ENCODE measurements at regions not wholly inside any gene's neighbourhood (a gene's known extent, or its start where the extent isn't known, plus 50 kb on each side); places are given as distances from the start of the nearest gene placed in this dataset.

DNA sequence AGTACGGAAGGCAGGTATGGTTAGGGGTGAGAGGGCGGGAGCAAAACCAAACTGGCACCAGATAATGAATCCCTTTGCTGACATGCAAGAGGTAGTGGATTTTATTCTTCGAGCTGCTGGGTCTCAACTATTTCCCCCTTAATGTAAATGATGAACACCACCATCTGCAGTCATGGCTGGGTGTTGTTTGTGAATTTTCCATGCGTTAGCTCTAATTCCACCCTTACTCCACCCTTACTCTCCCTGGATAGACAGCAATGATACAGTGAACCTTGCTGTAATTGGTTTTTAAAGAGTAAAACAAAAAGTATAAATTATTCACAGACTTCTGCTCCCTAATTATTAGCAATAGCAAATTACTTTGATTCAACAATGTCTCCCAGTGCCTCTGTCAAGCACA is 74.5 kb upstream of the PDE1C start:
- H3K36me3 ChIP-seq (ENCODE audit: insufficient read depth, low read length): no peaks in the 10 kb centered on the region
- no peak overlapping the region for H2AFZ ChIP-seq (ENCODE audit: low read length)
- intact Hi-C loops (cut with micrococcal nuclease; ENCODE audit: unreplicated experiment): no loop called here
- no peak for DNase-seq (ENCODE audit: low spot score)
- no peak overlapping the region for H3K4me2 ChIP-seq (ENCODE audit: low read length)
- H3K9me2 ChIP-seq (ENCODE audit: insufficient read depth, low read length): no peaks in the 10 kb centered on the region
- no peaks in the 10 kb centered on the region for H3K79me2 ChIP-seq (ENCODE audit: insufficient read depth, low read depth, low read length)
- BruUV-seq (replicated peaks): no TSS peak
- ChIA-PET POLR2A (no interaction called here), CTCF (ENCODE audit: unreplicated experiment) (no interaction called here)
- H3K9me3 ChIP-seq (ENCODE audit: low read length): no peaks in the 10 kb centered on the region
- H3K4me3 ChIP-seq (ENCODE audit: low read depth, low read length, poor library complexity, severe bottlenecking): no peak overlapping the region
- no peak for TF ChIP-seq EZH2phosphoT487 (IDR thresholded peaks at IDR 0.05; ENCODE audit: borderline replicate concordance, low read depth, low read length)
- TF ChIP-seq, protein P1, sequence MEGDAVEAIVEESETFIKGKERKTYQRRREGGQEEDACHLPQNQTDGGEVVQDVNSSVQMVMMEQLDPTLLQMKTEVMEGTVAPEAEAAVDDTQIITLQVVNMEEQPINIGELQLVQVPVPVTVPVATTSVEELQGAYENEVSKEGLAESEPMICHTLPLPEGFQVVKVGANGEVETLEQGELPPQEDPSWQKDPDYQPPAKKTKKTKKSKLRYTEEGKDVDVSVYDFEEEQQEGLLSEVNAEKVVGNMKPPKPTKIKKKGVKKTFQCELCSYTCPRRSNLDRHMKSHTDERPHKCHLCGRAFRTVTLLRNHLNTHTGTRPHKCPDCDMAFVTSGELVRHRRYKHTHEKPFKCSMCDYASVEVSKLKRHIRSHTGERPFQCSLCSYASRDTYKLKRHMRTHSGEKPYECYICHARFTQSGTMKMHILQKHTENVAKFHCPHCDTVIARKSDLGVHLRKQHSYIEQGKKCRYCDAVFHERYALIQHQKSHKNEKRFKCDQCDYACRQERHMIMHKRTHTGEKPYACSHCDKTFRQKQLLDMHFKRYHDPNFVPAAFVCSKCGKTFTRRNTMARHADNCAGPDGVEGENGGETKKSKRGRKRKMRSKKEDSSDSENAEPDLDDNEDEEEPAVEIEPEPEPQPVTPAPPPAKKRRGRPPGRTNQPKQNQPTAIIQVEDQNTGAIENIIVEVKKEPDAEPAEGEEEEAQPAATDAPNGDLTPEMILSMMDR (conservative IDR thresholded peaks at IDR 0.05; ENCODE audit: low read length): no peak
- no peak overlapping the region for H3K27ac ChIP-seq (ENCODE audit: low read depth, low read length, poor library complexity, severe bottlenecking)
- no peaks in the 10 kb centered on the region for H3K4me1 ChIP-seq (ENCODE audit: insufficient read depth, low read length, poor library complexity, severe bottlenecking)
- H4K20me1 ChIP-seq (ENCODE audit: insufficient read depth, low read length): no peaks in the 10 kb centered on the region

DNA sequence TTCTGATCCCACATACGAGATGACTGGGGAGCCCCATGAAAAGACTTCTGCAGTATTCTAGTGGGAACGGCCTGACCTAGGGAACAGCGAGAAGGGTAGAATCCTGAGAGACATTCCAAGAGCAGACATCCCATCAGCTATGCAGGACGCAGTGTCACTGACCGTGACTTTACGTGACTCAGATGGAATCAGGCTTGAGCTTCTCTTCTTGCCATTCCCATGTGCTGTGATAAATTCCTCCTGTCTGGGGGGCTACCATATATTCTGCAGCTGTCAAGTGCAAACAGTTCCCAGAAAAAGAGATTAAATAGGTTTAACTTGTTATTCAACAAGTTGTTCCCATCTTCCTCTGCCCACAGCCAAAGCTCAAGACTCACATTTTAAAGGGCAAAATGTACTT is 73.1 kb upstream of the PDE1C start:
- POLR2A ChIA-PET: no interaction called here
- Histone ChIP-seq H3K79me2 (ENCODE audit: insufficient read depth, low read depth, low read length) (no peaks in the 10 kb centered on the region), H3K4me3 (ENCODE audit: low read depth, low read length, poor library complexity, severe bottlenecking) (no peak overlapping the region), H3K4me2 (ENCODE audit: low read length) (no peak overlapping the region), H3K36me3 (ENCODE audit: insufficient read depth, low read length) (no peaks in the 10 kb centered on the region), H2AFZ (ENCODE audit: low read length) (no peak overlapping the region), H3K4me1 (ENCODE audit: insufficient read depth, low read length, poor library complexity, severe bottlenecking) (no peaks in the 10 kb centered on the region), H3K9me3 (ENCODE audit: low read length) (no peaks in the 10 kb centered on the region), H3K27ac (ENCODE audit: low read depth, low read length, poor library complexity, severe bottlenecking) (no peak overlapping the region), H4K20me1 (ENCODE audit: insufficient read depth, low read length) (no peaks in the 10 kb centered on the region), H3K9me2 (ENCODE audit: insufficient read depth, low read length) (no peaks in the 10 kb centered on the region)
- no peak for TF ChIP-seq EZH2phosphoT487 (IDR thresholded peaks at IDR 0.05; ENCODE audit: borderline replicate concordance, low read depth, low read length)
- TF ChIP-seq, protein P1 (conservative IDR thresholded peaks at IDR 0.05; ENCODE audit: low read length): no peak
- intact Hi-C loops (cut with micrococcal nuclease; ENCODE audit: unreplicated experiment): no loop called here
- CTCF ChIA-PET (ENCODE audit: unreplicated experiment): no interaction called here
- DNase-seq (ENCODE audit: low spot score): no peak
- BruUV-seq (replicated peaks): no TSS peak

DNA sequence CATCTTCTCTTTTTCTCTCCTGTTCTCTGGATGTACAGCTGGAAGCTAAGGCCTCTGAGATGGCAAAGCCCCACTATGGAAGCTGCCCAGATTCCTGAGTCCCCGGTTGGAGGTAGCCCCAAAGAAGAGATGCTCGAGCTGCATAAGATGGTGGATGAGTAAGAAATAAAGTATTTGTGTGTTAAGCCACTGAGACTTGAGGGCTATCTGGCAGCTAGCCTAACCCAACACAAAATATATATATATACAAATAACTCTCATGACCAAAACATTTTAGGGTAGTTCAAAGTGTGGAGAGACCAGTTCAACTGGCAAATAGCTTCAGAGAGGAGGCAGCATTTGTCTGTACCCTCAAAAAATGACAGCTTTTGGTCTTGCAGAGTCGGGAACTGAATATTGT is 72.4 kb upstream of the PDE1C start:
- Histone ChIP-seq H2AFZ (ENCODE audit: low read length) (no peak overlapping the region), H3K4me2 (ENCODE audit: low read length) (no peak overlapping the region), H4K20me1 (ENCODE audit: insufficient read depth, low read length) (no peaks in the 10 kb centered on the region), H3K79me2 (ENCODE audit: insufficient read depth, low read depth, low read length) (no peaks in the 10 kb centered on the region), H3K4me3 (ENCODE audit: low read depth, low read length, poor library complexity, severe bottlenecking) (no peak overlapping the region), H3K9me2 (ENCODE audit: insufficient read depth, low read length) (no peaks in the 10 kb centered on the region), H3K4me1 (ENCODE audit: insufficient read depth, low read length, poor library complexity, severe bottlenecking) (no peaks in the 10 kb centered on the region), H3K9me3 (ENCODE audit: low read length) (no peaks in the 10 kb centered on the region), H3K36me3 (ENCODE audit: insufficient read depth, low read length) (no peaks in the 10 kb centered on the region), H3K27ac (ENCODE audit: low read depth, low read length, poor library complexity, severe bottlenecking) (no peak overlapping the region)
- no peak for TF ChIP-seq EZH2phosphoT487 (IDR thresholded peaks at IDR 0.05; ENCODE audit: borderline replicate concordance, low read depth, low read length)
- TF ChIP-seq, protein P1 (conservative IDR thresholded peaks at IDR 0.05; ENCODE audit: low read length): no peak
- ChIA-PET CTCF (ENCODE audit: unreplicated experiment) (no interaction called here), POLR2A (no interaction called here)
- no peak for DNase-seq (ENCODE audit: low spot score)
- intact Hi-C loops (cut with micrococcal nuclease; ENCODE audit: unreplicated experiment): no loop called here
- no TSS peak for BruUV-seq (replicated peaks)
